GM18505 (cell line): ENCODE measurements at regions not wholly inside any gene's neighbourhood (a gene's known extent, or its start where the extent isn't known, plus 50 kb on each side); places are given as distances from the start of the nearest gene placed in this dataset.

Source experiments
- ATAC-seq: cut with Tn5 transposase; IDR thresholded peaks from one replicate; pipeline ENCODE4 v1.9.1; 2021; ENCODE audit not compliant: unreplicated experiment
- POLR2A ChIP-seq: IDR thresholded peaks from 4 replicates; pipeline ENCODE4 v1.6.1; 2011; ENCODE audit warnings: borderline replicate concordance; ENCODE audit not compliant: insufficient read depth, insufficient read length; ENCODE audit errors: extremely low read depth

DNA sequence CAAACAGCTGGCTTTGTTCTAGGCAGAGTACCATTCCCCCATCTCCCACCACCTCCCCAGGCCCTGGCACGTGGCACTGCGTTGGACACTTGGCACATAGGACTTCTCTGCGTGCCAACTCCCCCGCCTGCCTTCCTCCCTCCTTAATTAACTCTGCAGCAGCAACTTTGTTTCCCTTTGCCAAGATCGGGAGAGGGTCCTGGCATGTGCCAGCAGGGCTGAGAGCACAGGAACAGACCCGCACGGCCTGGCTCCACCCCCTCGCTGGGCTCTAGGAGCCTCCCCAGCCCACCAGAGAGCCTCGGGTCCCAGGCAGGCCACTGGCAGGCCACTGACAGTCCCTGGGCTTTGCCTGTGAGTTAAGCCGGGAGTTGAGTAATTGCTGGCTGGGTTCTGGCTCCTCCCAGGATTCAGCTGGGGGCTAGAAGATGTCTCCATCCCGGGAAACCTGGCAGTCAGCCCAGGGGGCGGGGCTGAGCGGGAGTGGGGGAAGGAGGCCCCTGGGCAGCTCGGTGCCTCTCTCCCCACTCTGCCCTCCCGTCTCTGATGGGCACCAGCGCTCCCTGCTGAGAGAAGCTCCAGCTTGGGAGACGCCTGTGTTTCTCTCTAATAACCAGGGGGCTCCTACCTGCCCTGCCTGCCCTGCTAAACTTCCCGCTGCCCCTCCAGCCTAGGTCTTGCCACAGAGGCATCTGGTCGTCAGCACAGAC, 224.0 kb upstream of the TNRC6C start:
- ATAC-seq = no peak
- no peak for TF ChIP-seq POLR2A

DNA sequence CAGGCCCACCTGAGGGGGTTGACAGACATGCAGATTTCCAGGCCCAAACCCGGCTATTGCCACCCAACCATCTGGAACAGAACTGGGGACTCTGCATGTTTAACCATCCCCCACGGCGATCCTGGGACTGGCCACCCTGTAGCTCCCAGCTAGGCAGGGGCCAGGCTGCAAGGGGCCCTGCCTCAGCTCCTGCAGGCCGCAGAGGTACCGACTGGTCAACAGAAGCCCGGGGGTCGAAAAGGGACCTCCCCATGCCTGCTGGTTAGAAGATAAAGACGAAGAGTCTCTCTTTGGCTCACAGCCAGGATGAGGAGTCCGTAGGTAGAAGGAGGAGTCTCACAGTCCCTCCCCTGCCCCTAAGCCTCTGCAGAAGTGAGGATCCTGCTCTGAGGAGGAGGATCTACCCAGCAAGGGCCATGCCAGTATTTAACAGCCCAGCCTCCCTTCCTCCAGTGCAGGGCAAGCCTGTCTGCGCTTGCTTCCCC, 223.4 kb upstream of the TNRC6C start:
- no peak for ATAC-seq
- no peak for TF ChIP-seq POLR2A

DNA sequence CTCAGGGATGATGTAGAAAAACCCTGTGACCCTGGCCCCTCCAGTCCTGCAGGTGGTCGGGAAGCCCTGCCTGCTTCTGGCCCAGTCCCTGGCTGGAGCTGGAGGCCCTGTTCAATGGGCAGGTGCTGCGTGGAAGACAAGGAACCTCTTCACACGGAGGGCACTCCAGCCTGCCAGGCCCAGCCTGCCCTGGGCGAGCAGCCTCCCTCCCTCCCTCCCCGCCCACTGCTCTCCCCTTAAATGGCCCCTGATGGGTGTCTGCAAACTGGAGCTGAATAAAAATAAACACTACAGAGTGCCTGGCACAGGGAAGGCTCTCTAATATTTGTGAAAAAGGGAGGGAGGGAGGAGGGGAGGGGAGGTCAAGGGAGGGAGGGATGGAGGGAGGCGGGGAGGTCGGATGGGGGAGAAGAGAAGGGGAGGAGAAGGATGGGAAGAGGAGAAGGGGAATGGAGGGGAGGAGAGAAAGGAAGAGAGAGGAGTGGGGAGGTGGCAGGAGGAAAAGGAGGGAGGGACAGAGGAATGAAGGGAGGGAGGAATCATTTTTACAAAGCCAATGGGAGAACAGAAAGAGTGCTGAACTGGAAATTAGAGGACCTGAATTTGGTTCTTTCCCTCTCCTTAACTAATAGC, 222.8 kb upstream of the TNRC6C start:
- no peak for ATAC-seq
- no peak for TF ChIP-seq POLR2A

DNA sequence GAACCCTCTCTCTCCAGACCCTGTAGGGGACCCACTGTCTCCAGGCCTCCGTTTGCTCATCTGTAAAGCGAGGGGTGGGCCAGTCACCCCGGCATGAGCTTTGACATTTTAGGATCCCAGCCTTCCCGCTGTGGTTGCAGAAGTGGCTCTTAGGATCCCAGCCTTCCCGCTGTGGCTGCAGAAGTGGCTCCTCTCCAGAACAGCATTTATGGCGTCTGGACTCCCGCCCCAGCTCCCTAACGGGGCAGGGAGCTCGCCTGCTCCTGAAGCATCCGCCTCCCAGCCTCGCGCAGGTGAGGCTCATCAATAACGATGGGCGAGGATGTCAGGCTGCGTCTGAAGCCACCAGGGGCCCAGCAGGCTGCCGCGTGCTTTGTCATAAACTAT, 222.3 kb upstream of the TNRC6C start:
- no peak for ATAC-seq
- no peak for TF ChIP-seq POLR2A

DNA sequence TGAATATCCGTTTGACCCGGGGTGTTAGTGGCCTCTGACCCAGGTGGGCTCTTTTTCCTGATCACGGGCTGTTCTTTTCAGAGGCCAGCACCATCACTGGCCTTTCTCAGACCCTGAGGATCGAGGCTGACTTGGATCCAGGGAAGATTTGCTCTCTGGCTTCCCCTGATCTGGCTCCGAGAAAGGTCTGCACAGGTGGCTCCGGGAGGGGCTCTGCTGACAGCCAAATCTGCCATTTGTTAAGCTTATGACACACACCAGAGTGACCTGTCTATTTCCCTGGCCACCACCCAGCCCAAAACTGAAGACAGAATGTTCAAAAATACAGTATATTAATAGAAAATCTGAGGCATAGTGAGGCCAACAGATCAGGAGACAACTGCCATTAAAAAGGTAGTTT, 221.8 kb upstream of the TNRC6C start:
- TF ChIP-seq POLR2A = no peak
- ATAC-seq = no peak

DNA sequence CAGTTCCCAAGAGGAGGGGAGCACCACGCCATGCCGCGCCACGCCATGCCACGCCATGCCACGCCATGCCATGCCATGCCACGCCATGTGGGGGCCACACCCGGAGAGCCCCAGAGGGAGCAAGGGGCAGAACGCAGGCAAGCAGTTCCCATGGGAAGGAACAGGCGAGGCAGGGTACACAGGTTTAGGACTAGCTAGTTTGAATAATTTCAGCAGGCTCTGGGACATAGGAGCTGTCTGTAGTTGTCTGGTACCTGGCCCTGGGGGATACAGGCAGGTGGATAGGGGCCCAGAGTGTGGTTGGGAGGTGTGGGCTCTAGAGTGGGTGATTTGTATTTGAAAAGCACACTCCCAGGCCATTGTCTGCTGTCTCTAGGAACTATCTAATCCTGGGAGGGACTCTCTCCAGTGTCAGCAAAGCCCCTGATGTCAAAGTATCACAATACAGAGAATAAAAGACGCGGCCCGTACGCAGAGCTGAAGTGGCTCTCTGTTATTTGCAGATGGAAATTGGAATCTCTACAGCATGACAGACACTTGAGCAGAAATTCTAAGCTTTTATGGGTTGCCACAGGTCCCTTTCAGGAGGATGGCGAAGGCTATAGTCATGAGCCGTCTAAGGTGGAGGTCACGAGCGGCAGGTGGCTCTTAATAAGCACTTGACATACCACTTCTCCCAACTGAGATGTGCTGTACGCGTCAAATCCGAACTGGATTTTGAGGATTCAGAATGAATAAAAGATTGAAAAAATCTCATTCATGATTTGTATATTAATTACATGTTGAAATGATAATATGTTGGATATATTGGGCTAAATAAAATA, 220.8 kb upstream of the TNRC6C start:
- no peak for ATAC-seq
- no peak for TF ChIP-seq POLR2A

DNA sequence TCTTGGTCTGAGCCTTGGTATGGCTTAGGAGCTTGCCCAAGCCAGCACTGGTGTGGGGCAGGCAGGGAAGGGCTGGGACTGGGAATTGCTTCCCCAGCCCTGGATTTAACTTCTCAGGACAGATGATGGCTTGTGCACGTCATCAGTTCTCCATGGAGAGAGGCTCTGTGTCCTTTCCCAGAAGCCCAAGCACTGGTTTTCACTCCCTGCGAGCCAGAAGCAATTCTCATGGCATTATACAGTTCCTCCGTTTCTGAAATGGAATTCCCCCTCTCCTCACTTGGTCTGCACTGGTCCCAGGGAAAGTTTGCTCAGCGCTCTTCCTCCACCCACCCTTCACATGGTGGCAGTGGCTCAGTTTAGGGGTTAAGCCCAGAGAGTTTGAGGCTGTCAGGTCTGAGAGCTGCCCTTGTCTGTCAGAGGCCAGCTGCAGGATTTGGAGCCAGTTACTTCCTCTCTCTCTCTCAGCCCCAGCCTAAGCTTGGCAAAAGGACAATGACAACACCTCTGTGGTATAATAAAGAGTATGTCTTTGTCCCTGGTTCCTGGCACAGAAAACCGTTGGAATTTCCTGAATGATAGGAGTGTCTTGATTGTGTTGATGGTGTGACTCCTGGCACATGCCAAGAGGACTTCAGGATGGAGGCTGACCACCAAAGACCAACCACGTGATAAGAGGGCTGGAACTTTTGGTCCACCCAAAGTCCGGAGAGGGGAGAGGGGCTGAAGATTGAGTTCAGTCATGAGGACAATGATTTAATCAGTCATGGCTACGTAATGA, 219.6 kb upstream of the TNRC6C start:
- ATAC-seq = no peak

DNA sequence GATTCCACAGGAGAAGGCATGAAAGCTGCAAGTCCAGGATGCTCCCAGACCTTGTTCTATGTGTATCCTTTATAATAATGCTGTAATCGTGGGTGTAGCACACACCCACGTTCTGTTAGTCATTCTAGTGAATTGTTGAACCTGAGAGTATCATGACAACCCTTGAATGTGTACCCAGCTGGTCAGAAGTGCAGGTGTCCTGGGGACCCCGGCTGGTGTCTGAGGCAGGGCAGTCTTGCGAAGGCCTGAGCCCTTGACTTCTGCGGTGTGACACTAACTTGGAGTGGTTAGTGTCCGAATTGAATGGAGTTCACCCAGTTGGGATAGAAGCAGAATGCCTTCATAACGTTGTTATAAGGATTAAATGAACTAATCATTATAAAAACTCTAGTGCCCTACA, 218.0 kb upstream of the TNRC6C start:
- no peak for ATAC-seq
- TF ChIP-seq POLR2A = no peak

More for the DNA sequence above, 219.6 kb upstream of the TNRC6C start:
- no peak for TF ChIP-seq POLR2A

DNA sequence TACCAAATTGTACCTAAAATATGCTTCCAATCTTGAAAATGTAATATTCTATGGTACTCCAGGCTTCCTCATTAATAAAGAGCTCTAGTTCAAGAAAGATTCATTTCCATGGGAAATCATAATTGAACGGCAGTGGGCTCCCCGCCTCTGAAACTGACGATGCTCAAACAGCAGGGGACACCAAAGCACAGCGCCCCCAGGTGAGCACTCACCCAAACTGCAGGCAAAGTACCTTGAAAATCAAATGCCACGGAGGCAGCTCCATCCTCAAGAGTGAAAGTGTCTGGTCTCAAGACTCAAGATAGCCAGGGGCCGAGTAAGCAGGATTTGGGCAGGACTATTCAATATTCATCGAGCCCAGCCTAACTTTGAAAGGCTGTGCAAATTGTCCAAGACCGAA, 217.4 kb upstream of the TNRC6C start:
- no peak for ATAC-seq
- TF ChIP-seq POLR2A = no peak

DNA sequence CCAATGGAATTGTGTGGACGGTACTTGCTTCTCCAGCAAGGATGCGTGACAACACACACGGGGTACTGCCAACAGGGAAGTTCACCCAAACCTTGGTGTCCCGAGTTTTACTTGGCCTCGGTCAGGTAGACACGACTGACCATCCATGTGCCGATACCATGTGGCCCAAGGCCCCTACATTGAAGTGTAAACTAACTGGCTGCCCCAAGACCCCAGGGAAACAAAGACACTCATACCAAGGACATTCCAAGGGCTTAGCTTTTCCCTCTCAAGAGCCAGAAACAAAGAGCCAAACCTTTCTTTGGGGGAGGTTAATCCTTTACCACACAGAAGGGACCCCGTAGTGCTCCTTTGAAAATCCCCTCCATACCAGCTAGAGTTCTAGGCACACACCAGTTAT, 215.9 kb upstream of the TNRC6C start:
- no peak for ATAC-seq
- no peak for TF ChIP-seq POLR2A

DNA sequence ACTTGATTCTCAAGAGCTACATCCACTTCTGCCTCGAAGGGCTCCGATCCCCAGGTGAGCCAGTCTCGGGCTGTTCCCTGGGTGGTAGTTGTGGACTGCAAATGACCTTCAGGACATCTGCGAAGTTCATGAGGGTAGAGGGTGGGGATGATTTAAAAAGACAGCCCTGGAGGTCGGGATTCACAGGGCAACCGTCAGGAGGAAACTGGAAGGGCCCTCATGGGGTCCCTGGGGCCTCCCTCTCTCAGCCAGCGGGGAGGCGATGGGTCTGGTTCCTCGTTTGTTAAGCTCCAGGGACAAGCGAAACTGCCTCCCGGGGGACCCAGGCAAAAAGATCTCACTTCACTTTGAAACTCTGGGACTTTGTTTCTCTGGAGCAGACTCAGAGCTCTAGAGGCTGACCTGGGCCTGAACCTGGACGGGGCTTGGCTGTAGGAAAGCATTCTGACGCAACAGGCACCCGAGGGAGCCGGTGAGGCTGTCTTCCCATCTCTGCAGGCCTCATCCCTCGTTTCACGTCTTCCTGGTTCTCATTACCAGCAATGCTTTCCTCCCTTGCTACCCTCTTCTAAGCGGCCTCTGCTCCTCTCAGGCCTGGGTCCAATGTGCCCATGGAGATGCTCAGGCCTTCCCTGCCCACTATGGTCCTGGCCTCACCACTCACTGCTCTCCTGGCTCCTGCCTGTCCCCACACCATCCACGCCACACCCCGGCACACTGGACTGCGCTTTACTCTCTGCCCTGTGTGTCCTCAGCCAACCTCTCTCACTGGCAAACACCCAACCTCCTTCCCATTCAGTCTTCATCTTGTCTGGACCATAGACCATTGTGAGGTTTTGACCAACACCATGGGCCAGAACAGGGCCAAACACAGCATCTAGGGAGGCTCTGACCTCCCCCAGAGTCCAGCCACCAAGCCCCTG, 214.2 kb upstream of the TNRC6C start:
- no peak for ATAC-seq

DNA sequence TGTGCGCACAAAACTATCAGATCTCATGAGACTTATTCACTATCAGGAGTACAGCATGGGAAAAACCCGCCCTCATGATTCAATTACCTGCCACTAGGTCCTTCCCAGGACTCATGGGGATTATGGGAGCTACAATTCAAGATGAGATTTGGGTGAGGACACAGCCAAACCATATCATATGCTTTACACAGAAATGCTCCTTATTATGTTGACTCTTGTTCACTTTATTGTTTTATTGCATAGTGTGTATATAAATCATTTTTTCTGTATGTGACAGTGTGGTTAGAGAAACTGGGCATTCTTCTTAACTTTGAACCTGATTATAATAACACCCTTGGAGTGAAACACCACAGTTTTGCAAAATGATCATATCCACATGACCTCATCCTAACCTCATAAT, 212.8 kb upstream of the TNRC6C start:
- ATAC-seq = no peak
- TF ChIP-seq POLR2A = no peak

More for the DNA sequence above, 214.2 kb upstream of the TNRC6C start:
- no peak for TF ChIP-seq POLR2A
